ENCODE measurements at regions not wholly inside any gene's neighbourhood (a gene's known extent, or its start where the extent isn't known, plus 50 kb on each side); places are given as distances from the start of the nearest gene placed in this dataset.

DNA sequence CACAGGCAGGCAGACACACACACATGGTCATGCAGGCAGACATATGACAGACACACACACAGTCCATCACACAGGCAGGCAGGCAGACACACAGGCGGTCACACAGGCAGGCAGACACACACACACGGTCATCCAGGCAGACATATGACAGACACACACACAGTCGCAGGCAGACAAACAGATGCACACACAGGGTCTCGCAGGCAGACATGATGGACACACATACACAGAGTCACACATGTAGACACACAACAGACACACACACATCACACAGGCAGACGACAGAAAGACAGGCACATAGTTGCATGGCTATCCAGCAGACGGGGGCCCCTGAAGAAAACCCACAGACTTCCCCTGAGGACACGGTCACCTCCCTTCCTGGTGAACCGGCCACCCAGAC is 135.4 kb downstream of the NCOR2 start:
- Mint-ChIP-seq H3K4me3 (no peak overlapping the region), H3K27me3 (ENCODE audit: low read depth) (no peaks in the 10 kb centered on the region), H3K4me1 (peaks cover 8% of the 10 kb centered on the region), H3K9me3 (no peaks in the 10 kb centered on the region), H3K27ac (peak overlapping the region; percentile 47), H3K36me3 (peaks cover 8% of the 10 kb centered on the region)
- TF ChIP-seq, protein P1, sequence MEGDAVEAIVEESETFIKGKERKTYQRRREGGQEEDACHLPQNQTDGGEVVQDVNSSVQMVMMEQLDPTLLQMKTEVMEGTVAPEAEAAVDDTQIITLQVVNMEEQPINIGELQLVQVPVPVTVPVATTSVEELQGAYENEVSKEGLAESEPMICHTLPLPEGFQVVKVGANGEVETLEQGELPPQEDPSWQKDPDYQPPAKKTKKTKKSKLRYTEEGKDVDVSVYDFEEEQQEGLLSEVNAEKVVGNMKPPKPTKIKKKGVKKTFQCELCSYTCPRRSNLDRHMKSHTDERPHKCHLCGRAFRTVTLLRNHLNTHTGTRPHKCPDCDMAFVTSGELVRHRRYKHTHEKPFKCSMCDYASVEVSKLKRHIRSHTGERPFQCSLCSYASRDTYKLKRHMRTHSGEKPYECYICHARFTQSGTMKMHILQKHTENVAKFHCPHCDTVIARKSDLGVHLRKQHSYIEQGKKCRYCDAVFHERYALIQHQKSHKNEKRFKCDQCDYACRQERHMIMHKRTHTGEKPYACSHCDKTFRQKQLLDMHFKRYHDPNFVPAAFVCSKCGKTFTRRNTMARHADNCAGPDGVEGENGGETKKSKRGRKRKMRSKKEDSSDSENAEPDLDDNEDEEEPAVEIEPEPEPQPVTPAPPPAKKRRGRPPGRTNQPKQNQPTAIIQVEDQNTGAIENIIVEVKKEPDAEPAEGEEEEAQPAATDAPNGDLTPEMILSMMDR (IDR thresholded peaks at IDR 0.05; ENCODE audit: unreplicated experiment), result no peak
- no peak for DNase-seq (ENCODE audit: low spot score in 2 of 2, unreplicated experiment in 2 of 2)

DNA sequence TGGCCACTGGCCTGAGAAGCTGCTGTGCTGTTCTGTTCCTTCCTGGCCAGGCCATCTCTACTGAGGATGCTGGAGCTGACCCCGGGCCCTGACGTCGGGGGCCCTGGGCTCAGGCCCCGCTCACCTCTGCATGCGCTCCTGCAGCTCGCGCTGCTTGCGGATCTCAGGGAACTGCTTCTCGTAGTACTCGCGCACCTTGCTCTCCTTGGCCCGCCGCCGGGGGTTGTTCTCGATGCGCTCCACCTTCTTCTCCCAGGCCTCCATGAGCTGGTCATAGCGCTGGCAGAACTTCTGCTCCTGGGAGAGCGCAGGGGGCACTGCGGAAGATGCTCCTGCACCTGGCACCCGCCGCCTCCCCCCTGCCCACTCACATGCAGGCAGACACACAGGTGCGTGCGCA is 135.6 kb downstream of the RFLNA start:
- H3K27me3 Mint-ChIP-seq (ENCODE audit: low read depth), result no peaks in the 10 kb centered on the region
- no peak overlapping the region for H3K4me3 Mint-ChIP-seq
- H3K27ac Mint-ChIP-seq, result peak overlapping the region; percentile 39

DNA sequence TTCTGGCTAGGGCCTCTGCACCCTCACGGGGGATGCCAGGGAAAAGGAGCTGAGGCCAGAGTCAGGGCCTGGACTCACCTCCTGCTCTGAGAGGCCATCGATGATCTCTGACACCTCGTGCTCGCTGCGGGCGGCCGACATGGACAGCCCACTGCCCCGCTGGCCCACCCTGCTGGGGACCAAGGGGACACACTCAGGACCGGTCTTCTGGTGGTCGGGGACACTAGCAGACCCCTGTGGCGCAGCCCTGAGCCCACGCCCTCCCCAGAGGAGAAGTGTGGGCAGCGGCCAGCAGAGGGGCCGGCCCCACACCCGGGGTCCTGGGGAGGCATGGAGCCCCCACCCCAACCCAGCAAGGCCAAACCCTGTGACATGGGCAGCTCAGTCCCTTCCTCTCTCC is 134.6 kb downstream of the RFLNA start:
- Mint-ChIP-seq H3K27ac (no peak overlapping the region), H3K4me1 (peaks cover 8% of the 10 kb centered on the region)

More for the DNA sequence above, 135.6 kb downstream of the RFLNA start:
- Mint-ChIP-seq H3K4me1 (peaks cover 8% of the 10 kb centered on the region), H3K36me3 (peaks cover 14% of the 10 kb centered on the region), H3K9me3 (no peaks in the 10 kb centered on the region)
- DNase-seq (ENCODE audit: low spot score in 2 of 2, unreplicated experiment in 2 of 2), result no peak
- TF ChIP-seq, protein P1 (IDR thresholded peaks at IDR 0.05; ENCODE audit: unreplicated experiment), result no peak

DNA sequence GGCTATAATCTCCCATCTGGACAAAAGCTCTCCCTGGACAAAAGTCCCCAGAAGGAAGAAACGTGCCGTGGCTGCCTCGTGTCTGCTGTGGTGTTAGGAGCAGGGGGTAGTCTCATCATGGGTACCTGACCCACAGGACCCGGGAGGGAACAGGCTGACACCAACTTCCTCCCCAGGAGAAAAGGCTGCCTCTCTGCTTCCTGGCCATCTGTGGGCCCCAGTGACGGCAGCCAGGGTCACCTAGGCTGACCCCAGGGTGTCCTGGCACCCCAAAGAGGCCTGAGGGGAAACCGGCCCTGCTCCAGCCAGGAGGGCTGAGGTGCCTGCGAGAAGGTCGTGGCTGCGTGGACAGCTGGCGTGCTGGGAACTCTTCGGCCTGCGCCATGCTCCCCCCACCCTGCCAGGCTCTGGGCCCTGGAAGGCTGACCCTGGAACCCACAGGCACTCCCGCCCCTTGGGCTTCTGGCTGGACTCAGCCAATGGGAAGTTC is 133.9 kb downstream of the RFLNA start:
- Mint-ChIP-seq H3K27ac (peak overlapping the region; percentile 59), H3K27me3 (ENCODE audit: low read depth) (no peaks in the 10 kb centered on the region), H3K9me3 (no peaks in the 10 kb centered on the region), H3K4me1 (peaks cover 8% of the 10 kb centered on the region), H3K4me3 (no peak overlapping the region), H3K36me3 (peaks cover 22% of the 10 kb centered on the region)
- DNase-seq (ENCODE audit: low spot score in 2 of 2, unreplicated experiment in 2 of 2), result no peak
- TF ChIP-seq, protein P1 (IDR thresholded peaks at IDR 0.05; ENCODE audit: unreplicated experiment), result no peak

More for the DNA sequence above, 134.6 kb downstream of the RFLNA start:
- H3K9me3 Mint-ChIP-seq, result no peaks in the 10 kb centered on the region
- DNase-seq (ENCODE audit: low spot score in 2 of 2, unreplicated experiment in 2 of 2), result no peak
- H3K36me3 Mint-ChIP-seq, result peaks cover 17% of the 10 kb centered on the region
- TF ChIP-seq, protein P1 (IDR thresholded peaks at IDR 0.05; ENCODE audit: unreplicated experiment), result no peak
- no peak overlapping the region for H3K4me3 Mint-ChIP-seq
- H3K27me3 Mint-ChIP-seq (ENCODE audit: low read depth), result no peaks in the 10 kb centered on the region

DNA sequence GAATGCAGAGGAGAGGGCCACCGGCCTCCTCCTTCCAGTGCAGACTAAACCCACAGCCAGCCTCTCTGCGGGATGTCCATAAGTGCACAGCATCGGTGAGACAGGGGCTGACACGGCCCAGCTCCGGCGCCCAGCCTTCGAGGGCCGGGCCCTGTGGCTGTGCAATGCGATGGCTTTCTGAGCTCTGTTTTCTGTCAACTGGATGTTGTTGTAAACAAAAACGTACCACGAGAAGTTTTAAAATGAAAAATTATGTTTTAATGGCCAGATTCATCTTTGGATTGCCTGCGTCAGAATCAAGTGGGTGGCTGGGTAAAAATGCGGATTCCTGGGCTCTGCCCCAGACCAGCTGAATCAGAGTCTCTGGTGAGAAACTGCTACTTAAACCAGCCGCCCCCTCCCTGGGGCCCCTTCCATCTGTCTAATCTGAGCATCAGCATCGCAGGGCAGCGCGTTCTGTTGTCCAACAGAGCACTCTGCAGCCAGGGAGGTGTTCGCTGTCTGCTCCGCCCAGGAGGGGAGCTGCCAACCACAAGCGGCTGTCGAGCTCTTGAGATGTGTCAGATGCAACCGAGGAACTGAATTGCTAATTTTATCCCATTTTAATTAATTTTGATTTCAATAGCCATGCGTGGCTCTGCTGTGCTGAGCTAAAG is 133.4 kb downstream of the RFLNA start:
- no peaks in the 10 kb centered on the region for H3K27me3 Mint-ChIP-seq (ENCODE audit: low read depth)
- no peaks in the 10 kb centered on the region for H3K9me3 Mint-ChIP-seq
- TF ChIP-seq, protein P1 (IDR thresholded peaks at IDR 0.05; ENCODE audit: unreplicated experiment), result no peak
- peaks cover 22% of the 10 kb centered on the region for H3K36me3 Mint-ChIP-seq
- H3K27ac Mint-ChIP-seq, result peak overlapping the region; percentile 59
- no peak for DNase-seq (ENCODE audit: low spot score in 2 of 2, unreplicated experiment in 2 of 2)
- H3K4me1 Mint-ChIP-seq, result peaks cover 12% of the 10 kb centered on the region
- no peak overlapping the region for H3K4me3 Mint-ChIP-seq
